Right renal cortex interstitium (tissue), 3 donors: ENCODE measurements at regions not wholly inside any gene's neighbourhood (a gene's known extent, or its start where the extent isn't known, plus 50 kb on each side); places are given as distances from the start of the nearest gene placed in this dataset.
"Not testable (repeated sequence)": the region's sequence is repeated elsewhere in the genome, so short reads cannot be mapped to it uniquely, and the experiment has no call there.

Experiments
- DNase-seq, 3 donors: peaks; one replicate each; pipeline ENCODE4 v3.0.0-alpha.2; 2013; ENCODE audit warnings: low read depth in 3 of 3, low spot score in 2 of 3

DNA sequence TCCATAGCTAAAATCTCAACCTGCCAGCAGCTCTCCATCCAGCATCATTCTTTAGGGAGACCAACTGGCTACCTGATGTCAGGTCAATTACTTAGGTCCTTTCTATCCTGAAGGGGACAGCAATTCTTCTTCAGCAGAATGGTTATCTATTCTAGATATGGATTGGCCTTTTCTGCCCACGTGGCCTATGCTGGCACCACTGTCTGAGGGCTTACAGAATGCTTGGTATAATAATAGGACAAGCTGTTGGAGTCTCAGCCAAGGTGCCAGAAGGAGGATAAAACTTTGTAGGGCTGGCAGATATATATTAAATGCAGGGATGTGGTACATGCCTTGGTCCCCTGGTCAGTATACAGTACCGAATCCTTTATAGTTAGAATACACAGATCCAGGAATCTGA is 89.8 kb upstream of the C1GALT1C1 start:
- DNase-seq = no peak

- no peak for DNase-seq
Observed at GRCh38 chrX:120718969-120719368, 89.1 kb upstream of the C1GALT1C1 start.

GRCh38 chrX:120702337-120702736 is 72.5 kb upstream of the C1GALT1C1 start:
- DNase-seq = not testable (repeated sequence)

GRCh38 chrX:120697053-120697452 is 67.2 kb upstream of the C1GALT1C1 start:
- no peak for DNase-seq

DNA sequence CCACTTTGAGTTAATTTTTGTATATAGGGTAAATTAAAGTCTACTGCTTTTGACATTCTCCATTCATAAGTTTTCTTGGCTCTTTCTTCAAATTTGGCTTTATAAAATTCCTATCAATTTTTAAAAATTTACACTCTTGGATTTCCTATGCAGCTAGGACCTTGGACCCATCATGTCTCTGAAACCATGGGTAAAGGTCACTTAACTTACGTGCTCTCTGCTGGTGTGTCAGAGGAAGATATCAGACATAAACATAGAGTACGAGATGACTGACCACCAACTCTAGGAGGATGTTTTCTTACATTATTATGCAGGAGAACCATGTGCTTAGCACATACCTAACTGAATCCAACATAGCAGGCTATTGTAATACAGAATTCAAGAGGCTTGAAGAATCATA is 62.5 kb upstream of the C1GALT1C1 start:
- DNase-seq = no peak

DNA sequence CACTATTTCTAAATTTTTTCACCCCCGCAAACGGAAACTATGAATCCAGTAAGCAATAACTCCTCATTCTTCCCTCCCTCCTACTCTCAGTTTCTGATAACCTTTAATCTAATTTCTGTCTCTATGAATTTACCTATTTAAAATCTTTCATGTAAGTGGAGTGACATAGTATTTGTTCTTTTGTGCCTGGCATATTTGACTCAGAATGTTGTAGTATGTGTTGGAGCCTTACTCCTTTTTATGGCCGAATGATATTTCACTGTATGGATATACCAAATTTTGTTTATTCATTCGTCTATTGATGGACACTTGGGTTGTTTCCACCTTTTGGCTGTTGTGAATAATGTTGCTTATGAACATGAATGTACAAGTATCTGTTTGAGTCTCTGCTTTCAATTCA is 61.1 kb upstream of the C1GALT1C1 start:
- no peak for DNase-seq

DNA sequence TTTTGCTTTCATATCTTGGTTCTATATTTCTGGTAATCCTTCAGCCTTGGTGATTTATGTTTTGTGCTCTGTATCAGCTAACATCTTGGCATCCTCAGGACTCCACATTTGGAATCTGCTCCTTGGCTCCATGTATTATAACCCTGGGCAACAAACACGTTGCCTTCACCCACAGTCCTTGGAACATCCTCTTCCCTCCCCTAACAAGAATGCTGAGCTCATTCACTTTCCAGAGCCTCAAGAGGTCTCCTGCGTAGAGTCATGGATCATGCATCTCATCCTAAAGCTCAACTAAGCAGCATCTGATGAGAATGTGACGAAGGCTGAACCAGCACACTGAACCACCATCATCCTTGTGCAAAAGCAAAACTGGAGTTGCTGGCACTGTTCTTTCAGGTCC is 60.5 kb upstream of the C1GALT1C1 start:
- DNase-seq = no peak

- DNase-seq = no peak
Observed at GRCh38 chrX:120680090-120680489, 50.2 kb upstream of the C1GALT1C1 start.
